Ovary (tissue), 7 donors: ENCODE measurements at regions not wholly inside any gene's neighbourhood (a gene's known extent, or its start where the extent isn't known, plus 50 kb on each side); places are given as distances from the start of the nearest gene placed in this dataset. TPM values are rescaled to one million over a fixed set of nuclear protein-coding genes. Genes with fewer than 3 reads are reported as not detected.

Experiments
- DNase-seq, 5 donors: peaks; one replicate each; pipeline ENCODE4 v3.0.0-alpha.2; 2019 to 2020
- H3K27ac ChIP-seq, 2 donors: fragments of 200-600 bp; one replicate each; pipeline versions ENCODE4 v1.5.1 to v1.8.0; 2019 to 2022
- H3K27me3 ChIP-seq: fragments of 200-600 bp; one replicate; pipeline ENCODE4 v1.8.0; 2022
- H3K36me3 ChIP-seq: fragments of 200-600 bp; sonication (generic); one replicate; pipeline ENCODE4 v1.5.1; 2019
- H3K4me1 ChIP-seq: one replicate; pipeline ENCODE4 v1.8.1; 2013; ENCODE audit warnings: mild to moderate bottlenecking, moderate library complexity; ENCODE audit not compliant: insufficient read depth
- H3K4me3 ChIP-seq: fragments of 200-600 bp; sonication (generic); one replicate; pipeline ENCODE4 v1.5.1; 2017
- H3K9me3 ChIP-seq, 2 donors: fragments of 200-600 bp in 1 of 2; sonication (generic) in 1 of 2; one replicate each; pipeline versions ENCODE4 v1.5.1 to v1.8.1; 2013 to 2019; ENCODE audit warnings: mild to moderate bottlenecking in 1 of 2, moderate library complexity in 1 of 2
- EP300 ChIP-seq: sonication (generic); formaldehyde crosslinking; IDR thresholded peaks from one replicate; pipeline ENCODE4 v1.6.1; 2017; ENCODE audit warnings: antibody characterized with exemption
- POLR2A ChIP-seq: fragments of 450-650 bp; IDR thresholded peaks from one replicate; pipeline ENCODE4 v1.6.1; 2017; ENCODE audit warnings: antibody characterized with exemption, mild to moderate bottlenecking, moderate library complexity
- WGBS, 3 donors: extraction: QIAGEN DNeasy Blood & Tissue Kit in 1 of 3; methylation state at CpG; one replicate each; pipeline versions ENCODE4 v1.1.5 to v1.1.7; 2013 to 2017; 5-methylcytosine and 5-hydroxymethylcytosine counted together
- intact Hi-C, 4 donors: fragments of 100-400 bp; cut with DNase I; formaldehyde crosslinking; loops; one replicate each; pipeline versions ENCODE4 v1.11.0 to v1.15.1; 2022 to 2023
- small RNA-seq: library from RNA; depleted of rRNA; stranded (forward); fragments of <200 nt; gene quantifications from one replicate; pipeline ENCODE3, GENCODE V24; 2016
- TF ChIP-seq, protein P1 (sequence below), 3 donors: fragments of 450-650 bp in 2 of 3; fragments of 200-600 bp in 1 of 3; IDR thresholded peaks; one replicate each; pipeline versions ENCODE4 v1.5.1 to v1.8.0; 2016 to 2022; ENCODE audit warnings: antibody characterized with exemption in 3 of 3, mild to moderate bottlenecking in 1 of 3
- donor health status: DM: no; HTN: no; CAD: no; lungs with moderate emphysema.
- donor health status: DM: no; HTN: no; CAD: no.
- donor health status: Bipolar disorder and iron deficiency.
- donor health status: DM: no; HTN: no; CAD: no.
- donor health status: DM: yes; HTN: yes; CAD: no.

DNA sequence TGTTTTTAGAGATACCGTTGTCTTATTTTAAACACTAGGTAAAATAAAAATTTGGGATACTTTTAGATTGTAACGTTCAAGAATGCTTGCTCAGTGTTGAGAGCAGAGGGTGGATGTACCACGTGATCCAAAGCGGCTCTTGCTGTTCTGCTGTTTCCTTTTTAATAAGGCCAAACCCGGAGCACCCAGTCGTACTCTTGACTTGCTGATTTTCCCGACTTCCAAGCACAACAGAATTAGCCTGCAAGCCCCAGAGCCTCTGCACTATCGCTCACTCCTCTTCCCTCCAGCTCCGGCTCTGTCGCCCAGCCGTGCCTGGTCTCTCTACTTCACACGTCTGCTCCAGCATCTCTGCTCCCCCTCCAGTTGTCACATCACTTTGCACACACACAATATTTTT is 77.3 kb downstream of the EMP1 start:
- Histone ChIP-seq H3K27ac (no peak overlapping the region), H3K36me3 (no peaks in the 10 kb centered on the region), H3K9me3 (no peaks in the 10 kb centered on the region), H3K4me3 (no peak overlapping the region), H3K4me1 (peaks cover 2% of the 10 kb centered on the region), H3K27me3 (no peaks in the 10 kb centered on the region)
- DNase-seq, result no peak
- WGBS, 3 donors, result 46 to 72% (median 69%) methylated on average over 12 of the region's 12 CpGs
- intact Hi-C loops, result loop anchor here in 1 of 4 donors (10.0 kb wide), 1 partner anchor 891 kb away; no protein-coding TSS in a partner anchor
- no peak for TF ChIP-seq EP300
- TF ChIP-seq, protein P1, sequence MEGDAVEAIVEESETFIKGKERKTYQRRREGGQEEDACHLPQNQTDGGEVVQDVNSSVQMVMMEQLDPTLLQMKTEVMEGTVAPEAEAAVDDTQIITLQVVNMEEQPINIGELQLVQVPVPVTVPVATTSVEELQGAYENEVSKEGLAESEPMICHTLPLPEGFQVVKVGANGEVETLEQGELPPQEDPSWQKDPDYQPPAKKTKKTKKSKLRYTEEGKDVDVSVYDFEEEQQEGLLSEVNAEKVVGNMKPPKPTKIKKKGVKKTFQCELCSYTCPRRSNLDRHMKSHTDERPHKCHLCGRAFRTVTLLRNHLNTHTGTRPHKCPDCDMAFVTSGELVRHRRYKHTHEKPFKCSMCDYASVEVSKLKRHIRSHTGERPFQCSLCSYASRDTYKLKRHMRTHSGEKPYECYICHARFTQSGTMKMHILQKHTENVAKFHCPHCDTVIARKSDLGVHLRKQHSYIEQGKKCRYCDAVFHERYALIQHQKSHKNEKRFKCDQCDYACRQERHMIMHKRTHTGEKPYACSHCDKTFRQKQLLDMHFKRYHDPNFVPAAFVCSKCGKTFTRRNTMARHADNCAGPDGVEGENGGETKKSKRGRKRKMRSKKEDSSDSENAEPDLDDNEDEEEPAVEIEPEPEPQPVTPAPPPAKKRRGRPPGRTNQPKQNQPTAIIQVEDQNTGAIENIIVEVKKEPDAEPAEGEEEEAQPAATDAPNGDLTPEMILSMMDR (IDR thresholded peaks at IDR 0.05), result no peak
- no peak for TF ChIP-seq POLR2A

DNA sequence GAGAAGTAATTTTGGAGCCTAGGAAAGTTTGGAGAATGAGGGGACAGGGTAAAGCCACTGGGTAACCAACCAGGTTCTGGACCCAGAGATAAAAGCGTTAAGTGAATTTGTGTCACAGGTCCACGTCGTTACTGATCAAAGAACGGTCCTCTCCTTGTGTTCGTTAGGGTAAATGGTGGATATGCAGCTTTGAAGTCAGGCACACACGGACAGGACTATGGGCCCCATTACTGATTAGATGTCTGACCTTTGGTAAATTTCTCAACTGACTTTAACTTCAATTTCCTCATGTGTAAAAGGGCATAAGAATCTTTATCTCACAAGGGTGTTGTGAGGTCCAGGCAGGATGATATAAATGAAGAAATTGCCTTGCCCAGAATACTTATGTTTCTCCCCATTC is 76.6 kb downstream of the EMP1 start:
- H3K27ac ChIP-seq, result no peak overlapping the region
- no peaks in the 10 kb centered on the region for H3K36me3 ChIP-seq
- H3K4me3 ChIP-seq, result no peak overlapping the region
- no peak for DNase-seq
- intact Hi-C loops, result loop anchor here in 1 of 4 donors (10.0 kb wide), 1 partner anchor 892 kb away; no protein-coding TSS in a partner anchor
- WGBS, 3 donors, result 81 to 90% (median 89%) methylated on average over 6 of the region's 6 CpGs
- H3K9me3 ChIP-seq, result no peaks in the 10 kb centered on the region
- no peak for TF ChIP-seq EP300
- TF ChIP-seq POLR2A, result no peak
- TF ChIP-seq, protein P1 (IDR thresholded peaks at IDR 0.05), result no peak
- H3K27me3 ChIP-seq, result no peaks in the 10 kb centered on the region
- H3K4me1 ChIP-seq, result no peaks in the 10 kb centered on the region

DNA sequence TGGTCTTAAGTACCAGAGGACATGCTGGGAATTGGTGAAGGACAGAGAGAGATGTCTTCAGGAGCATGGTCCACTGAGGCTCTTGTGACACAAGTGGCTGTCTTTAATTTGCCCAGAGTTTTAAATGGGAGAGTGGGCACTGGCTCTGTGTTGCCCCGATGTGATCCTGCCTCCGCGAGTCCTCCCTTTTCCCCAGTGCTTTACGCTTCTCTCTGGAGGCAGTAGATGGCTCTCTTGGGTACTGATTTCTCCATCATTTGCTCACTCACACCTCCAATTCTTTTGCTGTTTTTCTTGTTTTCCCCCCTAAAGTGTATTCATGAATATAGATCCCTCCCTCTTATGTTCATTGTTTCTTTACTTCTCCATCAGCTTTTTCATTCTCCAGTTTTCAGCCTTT is 74.3 kb downstream of the EMP1 start:
- Histone ChIP-seq H3K9me3 (no peaks in the 10 kb centered on the region), H3K36me3 (no peaks in the 10 kb centered on the region), H3K27me3 (no peaks in the 10 kb centered on the region), H3K4me3 (no peak overlapping the region), H3K27ac (no peak overlapping the region), H3K4me1 (no peaks in the 10 kb centered on the region)
- intact Hi-C loops, result loop anchor here in 1 of 4 donors (10.0 kb wide), 1 partner anchor 894 kb away; no protein-coding TSS in a partner anchor
- 88 to 92% (median 91%) methylated on average over 4 of the region's 4 CpGs for WGBS, 3 donors
- TF ChIP-seq, protein P1 (IDR thresholded peaks at IDR 0.05), result no peak
- TF ChIP-seq EP300 (no peak), POLR2A (no peak)
- no peak for DNase-seq

Small RNA genes lying in the stretch of these regions (small RNA-seq; reads per million reads assigned to genes)
- gene RNA5SP353 (not detected), gene RNU6-590P (not detected)
